A549 (cell line): ENCODE measurements at regions not wholly inside any gene's neighbourhood (a gene's known extent, or its start where the extent isn't known, plus 50 kb on each side); places are given as distances from the start of the nearest gene placed in this dataset.

ENCODE experiments used
- CEBPB ChIP-seq, 2 experiments: fragments of >200 bp in 1 of 2; sonication (Bioruptor Twin) in 1 of 2; formaldehyde crosslinking in 1 of 2; IDR thresholded peaks; 2 replicates each; pipeline ENCODE4 v1.6.1; 2012 to 2016
- CHD2 ChIP-seq: fragments of 150-350 bp; IDR thresholded peaks from 2 replicates; pipeline ENCODE4 v1.6.1; 2014; ENCODE audit warnings: low read length; ENCODE audit not compliant: partially characterized antibody
- HOXA7 ChIP-seq: fragments of 250-450 bp; sonication (Bioruptor Pico); IDR thresholded peaks from 2 replicates; pipeline ENCODE4 v1.5.0; 2020; ENCODE audit warnings: mild to moderate bottlenecking, moderate library complexity
- POLR2A ChIP-seq: IDR thresholded peaks from 2 replicates; pipeline ENCODE4 v1.6.1; 2012; ENCODE audit warnings: mild to moderate bottlenecking, low read length
- RAD21 ChIP-seq, 2 experiments: fragments of >200 bp in 1 of 2; sonication (Bioruptor Twin) in 1 of 2; formaldehyde crosslinking in 1 of 2; IDR thresholded peaks in 1 of 2; conservative IDR thresholded peaks in 1 of 2; 2 replicates in 1 of 2; 3 replicates in 1 of 2; pipeline ENCODE4 v1.6.1; 2012 to 2018; ENCODE audit warnings: inconsistent platforms in 1 of 2
- RNF2 ChIP-seq: fragments of 200-600 bp; sonication (generic); IDR thresholded peaks from 2 replicates; pipeline ENCODE4 v1.6.1; 2016; ENCODE audit warnings: low read depth, mild to moderate bottlenecking, antibody characterized with exemption, moderate library complexity, borderline replicate concordance
- SREBF2 ChIP-seq: fragments of 450-650 bp; IDR thresholded peaks from 2 replicates; pipeline ENCODE4 v1.6.1; 2014; ENCODE audit warnings: mild to moderate bottlenecking, moderate library complexity
- ZSCAN20 ChIP-seq: fragments of 250-450 bp; sonication (Bioruptor Pico); IDR thresholded peaks from 2 replicates; pipeline ENCODE4 v1.8.0; 2022; ENCODE audit warnings: mild to moderate bottlenecking, moderate library complexity
- TF ChIP-seq, protein P1 (sequence below): fragments of >200 bp; sonication (Bioruptor Twin); formaldehyde crosslinking; IDR thresholded peaks from 2 replicates; pipeline ENCODE4 v1.6.1; 2016
- TF ChIP-seq, protein P2 (sequence below): fragments of >200 bp; sonication (Bioruptor Twin); formaldehyde crosslinking; IDR thresholded peaks from 3 replicates; pipeline ENCODE4 v1.5.1; 2016

DNA sequence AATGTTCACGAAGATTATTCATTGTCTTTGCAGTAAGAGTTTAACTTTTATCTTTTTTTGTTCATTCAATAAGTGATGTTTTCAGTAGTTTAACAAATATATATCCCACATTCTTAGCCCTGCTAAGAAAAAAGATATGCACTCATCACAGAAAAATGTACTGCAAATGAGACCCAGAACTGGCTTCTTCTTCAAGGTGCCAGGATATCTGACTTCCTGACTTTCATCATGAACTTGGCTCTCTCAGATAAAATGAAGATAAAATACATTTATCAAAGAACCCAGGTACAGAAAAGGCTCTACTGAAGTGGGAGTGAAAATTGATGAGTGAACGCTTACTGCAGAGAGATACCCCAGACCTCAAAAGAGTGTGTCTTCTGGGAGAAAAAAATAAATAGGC, 177.8 kb upstream of the DKK2 start:
- TF ChIP-seq, protein P1, sequence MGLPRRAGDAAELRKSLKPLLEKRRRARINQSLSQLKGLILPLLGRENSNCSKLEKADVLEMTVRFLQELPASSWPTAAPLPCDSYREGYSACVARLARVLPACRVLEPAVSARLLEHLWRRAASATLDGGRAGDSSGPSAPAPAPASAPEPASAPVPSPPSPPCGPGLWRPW, result no peak
- TF ChIP-seq ZSCAN20 (CRISPR knock-in tag) (no peak), SREBF2 (no peak), RNF2 (no peak), RAD21 (conservative IDR thresholded peaks at IDR 0.05 in 1 of 2, IDR thresholded peaks at IDR 0.05 in 1 of 2) (no peak), POLR2A (no peak), CHD2 (no peak), HOXA7 (CRISPR knock-in tag) (no peak), CEBPB (IDR thresholded peaks at IDR 0.05) (no peak)
- TF ChIP-seq, protein P2, sequence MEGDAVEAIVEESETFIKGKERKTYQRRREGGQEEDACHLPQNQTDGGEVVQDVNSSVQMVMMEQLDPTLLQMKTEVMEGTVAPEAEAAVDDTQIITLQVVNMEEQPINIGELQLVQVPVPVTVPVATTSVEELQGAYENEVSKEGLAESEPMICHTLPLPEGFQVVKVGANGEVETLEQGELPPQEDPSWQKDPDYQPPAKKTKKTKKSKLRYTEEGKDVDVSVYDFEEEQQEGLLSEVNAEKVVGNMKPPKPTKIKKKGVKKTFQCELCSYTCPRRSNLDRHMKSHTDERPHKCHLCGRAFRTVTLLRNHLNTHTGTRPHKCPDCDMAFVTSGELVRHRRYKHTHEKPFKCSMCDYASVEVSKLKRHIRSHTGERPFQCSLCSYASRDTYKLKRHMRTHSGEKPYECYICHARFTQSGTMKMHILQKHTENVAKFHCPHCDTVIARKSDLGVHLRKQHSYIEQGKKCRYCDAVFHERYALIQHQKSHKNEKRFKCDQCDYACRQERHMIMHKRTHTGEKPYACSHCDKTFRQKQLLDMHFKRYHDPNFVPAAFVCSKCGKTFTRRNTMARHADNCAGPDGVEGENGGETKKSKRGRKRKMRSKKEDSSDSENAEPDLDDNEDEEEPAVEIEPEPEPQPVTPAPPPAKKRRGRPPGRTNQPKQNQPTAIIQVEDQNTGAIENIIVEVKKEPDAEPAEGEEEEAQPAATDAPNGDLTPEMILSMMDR, result no peak
